ENCODE measurements at regions not wholly inside any gene's neighbourhood (a gene's known extent, or its start where the extent isn't known, plus 50 kb on each side); places are given as distances from the start of the nearest gene placed in this dataset.
"Not testable (repeated sequence)": the region's sequence is repeated elsewhere in the genome, so short reads cannot be mapped to it uniquely, and the experiment has no call there.

GRCh38 chr15:92817339-92817886 lies 82.7 kb upstream of the CHD2 start:
- Mint-ChIP-seq H3K27ac (peak overlapping the region; percentile 47), H3K36me3 (no peaks in the 10 kb centered on the region)
- no peak for DNase-seq

GRCh38 chr15:92818651-92819277 lies 81.4 kb upstream of the CHD2 start:
- no peaks in the 10 kb centered on the region for H3K36me3 Mint-ChIP-seq
- H3K4me1 Mint-ChIP-seq = peaks cover 17 to 41% of the 10 kb centered on the region in 2 donors

More at GRCh38 chr15:92817339-92817886, 82.7 kb upstream of the CHD2 start:
- H3K27me3 Mint-ChIP-seq = no peaks in the 10 kb centered on the region
- H3K9me3 Mint-ChIP-seq = no peaks in the 10 kb centered on the region
- peak; percentile 65 to 70 for ATAC-seq (replicated peaks)
- peak overlapping the region; percentile 63 to 78 for H3K4me3 Mint-ChIP-seq
- H3K4me1 Mint-ChIP-seq = peaks cover 13 to 41% of the 10 kb centered on the region in 2 donors

GRCh38 chr15:92819278-92820235 lies 80.6 kb upstream of the CHD2 start:
- peaks cover 17 to 44% of the 10 kb centered on the region in 2 donors for H3K4me1 Mint-ChIP-seq
- DNase-seq (no peak), ATAC-seq (replicated peaks) (peak in 1 of 2 donors; percentile 14)
- H3K27ac Mint-ChIP-seq = peak overlapping the region; percentile 95
- H3K9me3 Mint-ChIP-seq = no peaks in the 10 kb centered on the region
- H3K4me3 Mint-ChIP-seq = peak overlapping the region; percentile 82 to 91
- H3K27me3 Mint-ChIP-seq = no peaks in the 10 kb centered on the region
- no peaks in the 10 kb centered on the region for H3K36me3 Mint-ChIP-seq

More at GRCh38 chr15:92818651-92819277, 81.4 kb upstream of the CHD2 start:
- H3K27me3 Mint-ChIP-seq = no peaks in the 10 kb centered on the region
- DNase-seq = no peak
- peak overlapping the region; percentile 82 to 91 for H3K4me3 Mint-ChIP-seq
- no peaks in the 10 kb centered on the region for H3K9me3 Mint-ChIP-seq
- H3K27ac Mint-ChIP-seq = peak overlapping the region; percentile 63
- ATAC-seq (replicated peaks) = no peak

GRCh38 chr15:92820236-92821021 lies 79.7 kb upstream of the CHD2 start:
- H3K27me3 Mint-ChIP-seq = no peaks in the 10 kb centered on the region
- DNase-seq = peak; percentile 76
- H3K27ac Mint-ChIP-seq = peak overlapping the region; percentile 95
- no peaks in the 10 kb centered on the region for H3K36me3 Mint-ChIP-seq
- peak overlapping the region; percentile 82 to 91 for H3K4me3 Mint-ChIP-seq
- no peaks in the 10 kb centered on the region for H3K9me3 Mint-ChIP-seq
- H3K4me1 Mint-ChIP-seq = peaks cover 20 to 49% of the 10 kb centered on the region in 2 donors
- peak; percentile 87 to 91 for ATAC-seq (replicated peaks)

- DNase-seq (no peak), ATAC-seq (replicated peaks) (peak; percentile 15 to 30)
- Mint-ChIP-seq H3K27me3 (no peaks in the 10 kb centered on the region), H3K27ac (no peak overlapping the region), H3K4me1 (peaks cover 21 to 58% of the 10 kb centered on the region in 2 donors), H3K9me3 (no peaks in the 10 kb centered on the region), H3K4me3 (peak overlapping the region in 1 of 2 donors; percentile 29), H3K36me3 (no peaks in the 10 kb centered on the region)
These were observed 78.5 kb upstream of the CHD2 start for GRCh38 chr15:92821491-92822116.

- Mint-ChIP-seq H3K27ac (peak overlapping the region; percentile 25), H3K4me3 (no peak overlapping the region), H3K4me1 (peaks cover 18 to 54% of the 10 kb centered on the region in 2 donors), H3K27me3 (no peaks in the 10 kb centered on the region), H3K36me3 (no peaks in the 10 kb centered on the region), H3K9me3 (no peaks in the 10 kb centered on the region)
- ATAC-seq (replicated peaks) = no peak
- DNase-seq = no peak
These were observed 77.6 kb upstream of the CHD2 start for GRCh38 chr15:92822216-92823144.

GRCh38 chr15:92825985-92826384 lies 74.1 kb upstream of the CHD2 start:
- Mint-ChIP-seq H3K27me3 (no peaks in the 10 kb centered on the region), H3K4me3 (no peak overlapping the region), H3K36me3 (no peaks in the 10 kb centered on the region), H3K9me3 (no peaks in the 10 kb centered on the region), H3K4me1 (peaks cover 14 to 45% of the 10 kb centered on the region in 2 donors), H3K27ac (peak overlapping the region; percentile 65)
- DNase-seq = no peak
- ATAC-seq (replicated peaks) = no peak

- not testable (repeated sequence) for H3K4me3 Mint-ChIP-seq; H3K27ac Mint-ChIP-seq; H3K36me3 Mint-ChIP-seq; DNase-seq; ATAC-seq (replicated peaks); H3K9me3 Mint-ChIP-seq; H3K27me3 Mint-ChIP-seq
- H3K4me1 Mint-ChIP-seq = peaks cover 18 to 56% of the 10 kb centered on the region in 2 donors
These were observed 72.1 kb upstream of the CHD2 start for GRCh38 chr15:92827991-92828390.

- no peak overlapping the region for H3K4me3 Mint-ChIP-seq
- H3K27ac Mint-ChIP-seq = peak overlapping the region; percentile 14
- no peaks in the 10 kb centered on the region for H3K36me3 Mint-ChIP-seq
- H3K9me3 Mint-ChIP-seq = peaks cover 0 to 1% of the 10 kb centered on the region in 2 donors
- H3K27me3 Mint-ChIP-seq = no peaks in the 10 kb centered on the region
- peaks cover 26 to 61% of the 10 kb centered on the region in 2 donors for H3K4me1 Mint-ChIP-seq
- no peak for ATAC-seq (replicated peaks)
- DNase-seq = no peak
These were observed 70.2 kb upstream of the CHD2 start for GRCh38 chr15:92829875-92830274.

GRCh38 chr15:92831336-92831654 lies 68.8 kb upstream of the CHD2 start:
- Mint-ChIP-seq H3K27ac (peak overlapping the region; percentile 96), H3K4me1 (peaks cover 21 to 50% of the 10 kb centered on the region in 2 donors), H3K27me3 (no peaks in the 10 kb centered on the region), H3K36me3 (no peaks in the 10 kb centered on the region), H3K4me3 (peak overlapping the region; percentile 64 to 78), H3K9me3 (peaks cover 0 to 1% of the 10 kb centered on the region in 2 donors)
- ATAC-seq (replicated peaks) (no peak), DNase-seq (no peak)

- Mint-ChIP-seq H3K27ac (peak overlapping the region; percentile 96), H3K9me3 (peaks cover 0 to 1% of the 10 kb centered on the region in 2 donors), H3K27me3 (no peaks in the 10 kb centered on the region), H3K36me3 (no peaks in the 10 kb centered on the region), H3K4me1 (peaks cover 21 to 50% of the 10 kb centered on the region in 2 donors), H3K4me3 (peak overlapping the region; percentile 64 to 78)
- DNase-seq (peak; percentile 96), ATAC-seq (replicated peaks) (peak; percentile 96 to 97)
These were observed 68.3 kb upstream of the CHD2 start for GRCh38 chr15:92831655-92832328.

GRCh38 chr15:92833106-92833433 lies 67.1 kb upstream of the CHD2 start:
- peaks cover 22 to 50% of the 10 kb centered on the region in 2 donors for H3K4me1 Mint-ChIP-seq
- H3K27me3 Mint-ChIP-seq = no peaks in the 10 kb centered on the region
- ATAC-seq (replicated peaks) = no peak
- H3K4me3 Mint-ChIP-seq = peak overlapping the region; percentile 21 to 78
- peak overlapping the region; percentile 96 for H3K27ac Mint-ChIP-seq
- peaks cover 0 to 1% of the 10 kb centered on the region in 2 donors for H3K9me3 Mint-ChIP-seq
- DNase-seq = no peak
- H3K36me3 Mint-ChIP-seq = no peaks in the 10 kb centered on the region
